H9 (cell line): ENCODE measurements at regions not wholly inside any gene's neighbourhood (a gene's known extent, or its start where the extent isn't known, plus 50 kb on each side); places are given as distances from the start of the nearest gene placed in this dataset.

ENCODE experiments used
- DNase-seq: peaks from one replicate; pipeline ENCODE4 v3.0.0-alpha.2; 2017
- H2AFZ ChIP-seq: one replicate; pipeline ENCODE4 v1.6.1; 2013; ENCODE audit warnings: mild to moderate bottlenecking, low read length, control low read depth, moderate library complexity
- H2AK5ac ChIP-seq: 2 replicates; pipeline ENCODE4 v1.6.1; 2013; ENCODE audit warnings: low read length, control low read depth, mixed read lengths; ENCODE audit not compliant: insufficient read length
- H2BK120ac ChIP-seq: one replicate; pipeline ENCODE4 v1.6.1; 2013; ENCODE audit warnings: low read depth, mild to moderate bottlenecking, low read length, control low read depth, inconsistent platforms; ENCODE audit not compliant: poor library complexity, severe bottlenecking
- H2BK12ac ChIP-seq: 2 replicates; pipeline ENCODE4 v1.6.1; 2013; ENCODE audit warnings: low read length, control low read depth, mixed read lengths, low read depth; ENCODE audit not compliant: insufficient read length
- H2BK15ac ChIP-seq: 2 replicates; pipeline ENCODE4 v1.6.1; 2013; ENCODE audit warnings: low read depth, low read length, control low read depth
- H2BK20ac ChIP-seq: one replicate; pipeline ENCODE4 v1.6.1; 2013; ENCODE audit warnings: low read depth, mild to moderate bottlenecking, low read length, control low read depth, inconsistent platforms; ENCODE audit not compliant: poor library complexity, severe bottlenecking
- H2BK5ac ChIP-seq: 2 replicates; pipeline ENCODE4 v1.6.1; 2013; ENCODE audit warnings: low read length, control low read depth, mixed read lengths; ENCODE audit not compliant: insufficient read length
- H3K14ac ChIP-seq: 2 replicates; pipeline ENCODE4 v1.6.1; 2013; ENCODE audit warnings: low read length, control low read depth; ENCODE audit not compliant: insufficient read depth
- H3K18ac ChIP-seq: 2 replicates; pipeline ENCODE4 v1.6.1; 2013; ENCODE audit warnings: low read depth, mild to moderate bottlenecking, mixed read lengths, low read length, control low read depth; ENCODE audit not compliant: insufficient read length
- H3K23ac ChIP-seq: 2 replicates; pipeline ENCODE4 v1.6.1; 2013; ENCODE audit warnings: low read length, control low read depth, mixed read lengths, low read depth; ENCODE audit not compliant: insufficient read length
- H3K23me2 ChIP-seq: 2 replicates; pipeline ENCODE4 v1.6.1; 2013; ENCODE audit warnings: low read depth, mild to moderate bottlenecking, mixed read lengths, low read length, control low read depth; ENCODE audit not compliant: insufficient read length, poor library complexity, severe bottlenecking
- H3K27ac ChIP-seq: 2 replicates; pipeline ENCODE4 v1.5.1; 2013; ENCODE audit warnings: low read length, control low read depth, mixed read lengths, low read depth; ENCODE audit not compliant: insufficient read length
- H3K27me3 ChIP-seq: 2 replicates; pipeline ENCODE4 v1.6.1; 2013; ENCODE audit warnings: low read length, control low read depth, inconsistent platforms; ENCODE audit not compliant: insufficient read depth
- H3K4ac ChIP-seq: 2 replicates; pipeline ENCODE4 v1.6.1; 2013; ENCODE audit warnings: low read depth, mild to moderate bottlenecking, control low read depth, inconsistent platforms, low read length, moderate library complexity
- H3K4me1 ChIP-seq: 2 replicates; pipeline ENCODE4 v1.6.1; 2013; ENCODE audit warnings: low read length, control low read depth, inconsistent platforms; ENCODE audit not compliant: insufficient read depth
- H3K4me2 ChIP-seq: 2 replicates; pipeline ENCODE4 v1.6.1; 2013; ENCODE audit warnings: low read length, control low read depth, mixed read lengths; ENCODE audit not compliant: insufficient read length, insufficient read depth
- H3K56ac ChIP-seq: 2 replicates; pipeline ENCODE4 v1.6.1; 2013; ENCODE audit warnings: low read depth, mild to moderate bottlenecking, mixed read lengths, low read length, control low read depth; ENCODE audit not compliant: insufficient read length
- H3K79me1 ChIP-seq: 2 replicates; pipeline ENCODE4 v1.6.1; 2013; ENCODE audit warnings: low read depth, mild to moderate bottlenecking, moderate library complexity, low read length, control low read depth, inconsistent platforms; ENCODE audit not compliant: insufficient read depth, poor library complexity, severe bottlenecking
- H3K79me2 ChIP-seq: 2 replicates; pipeline ENCODE4 v1.6.1; 2013; ENCODE audit warnings: low read length, control low read depth, inconsistent platforms; ENCODE audit not compliant: insufficient read depth
- H3K9ac ChIP-seq: 2 replicates; pipeline ENCODE4 v1.6.1; 2013; ENCODE audit warnings: low read length, control low read depth, mixed read lengths; ENCODE audit not compliant: insufficient read length; ENCODE audit errors: extremely low read depth
- H3K9me3 ChIP-seq: one replicate; pipeline ENCODE4 v1.6.1; 2013; ENCODE audit warnings: low read depth, low read length, inconsistent platforms; ENCODE audit not compliant: control insufficient read depth
- H3T11ph ChIP-seq: one replicate; pipeline ENCODE4 v1.6.1; 2013; ENCODE audit warnings: mild to moderate bottlenecking, low read length, control low read depth, inconsistent platforms
- H4K20me1 ChIP-seq: one replicate; pipeline ENCODE4 v1.6.1; 2013; ENCODE audit not compliant: control insufficient read depth, insufficient read length, insufficient read depth
- H4K5ac ChIP-seq: 2 replicates; pipeline ENCODE4 v1.6.1; 2013; ENCODE audit warnings: low read depth, mild to moderate bottlenecking, mixed read lengths, low read length, control low read depth; ENCODE audit not compliant: insufficient read length
- H4K8ac ChIP-seq: replicated peaks from 2 replicates; pipeline ENCODE4 v1.6.1; 2013; ENCODE audit warnings: low read length, control low read depth, mixed read lengths, low read depth; ENCODE audit not compliant: insufficient read length
- H4K91ac ChIP-seq: 2 replicates; pipeline ENCODE4 v1.6.1; 2013; ENCODE audit warnings: low read depth, mild to moderate bottlenecking, moderate library complexity, mixed read lengths, low read length, control low read depth; ENCODE audit not compliant: insufficient read length
- H3K27ac Mint-ChIP-seq, 3 experiments: 2 replicates in 2 of 3; 3 replicates in 1 of 3; pipeline ENCODE4 v1.8.0; 2020 to 2021; ENCODE audit warnings: mixed read lengths in 3 of 3, mild to moderate bottlenecking in 1 of 3, moderate library complexity in 1 of 3
- H3K27me3 Mint-ChIP-seq: 2 replicates; pipeline ENCODE4 v1.8.0; 2021; ENCODE audit warnings: low read depth, mild to moderate bottlenecking, moderate library complexity, mixed read lengths
- H3K36me3 Mint-ChIP-seq, 3 experiments: 2 replicates in 2 of 3; 3 replicates in 1 of 3; pipeline ENCODE4 v1.8.0; 2020 to 2021; ENCODE audit warnings: low read depth in 3 of 3, mixed read lengths in 3 of 3; ENCODE audit not compliant: insufficient read depth in 1 of 3
- H3K4me1 Mint-ChIP-seq, 2 experiments: 2 replicates each; pipeline ENCODE4 v1.8.0; 2020; ENCODE audit warnings: mixed read lengths in 2 of 2
- H3K4me3 Mint-ChIP-seq, 2 experiments: 2 replicates in 1 of 2; 3 replicates in 1 of 2; pipeline ENCODE4 v1.8.0; 2020 to 2021; ENCODE audit warnings: mild to moderate bottlenecking in 2 of 2, mixed read lengths in 2 of 2, moderate library complexity in 1 of 2
- H3K9me3 Mint-ChIP-seq, 2 experiments: 2 replicates in 1 of 2; 3 replicates in 1 of 2; pipeline ENCODE4 v1.8.0; 2020; ENCODE audit warnings: mild to moderate bottlenecking in 2 of 2, mixed read lengths in 2 of 2, moderate library complexity in 1 of 2
- CTCF ChIP-seq: fragments of 200-600 bp; sonication (generic); conservative IDR thresholded peaks from 3 replicates; pipeline ENCODE4 v1.8.0; 2021; ENCODE audit warnings: antibody characterized with exemption, mild to moderate bottlenecking
- WGBS: extraction: QIAGEN DNeasy Blood & Tissue Kit; methylation state at CpG from one replicate; pipeline ENCODE4 v1.1.7; 2013; ENCODE audit warnings: missing lambda C conversion rate, low lambda C conversion rate, mixed read lengths; ENCODE audit not compliant: insufficient read length; ENCODE audit errors: extremely low coverage; 5-methylcytosine and 5-hydroxymethylcytosine counted together

- Histone ChIP-seq H3K9ac (no peak overlapping the region), H2BK12ac (no peak overlapping the region), H3K56ac (no peak overlapping the region), H3K27me3 (no peaks in the 10 kb centered on the region), H3K4me1 (no peaks in the 10 kb centered on the region), H4K8ac (no peak overlapping the region), H3K4ac (no peak overlapping the region), H3K23ac (no peak overlapping the region), H4K91ac (no peak overlapping the region), H3K79me2 (no peaks in the 10 kb centered on the region), H4K20me1 (no peaks in the 10 kb centered on the region), H3K9me3 (no peaks in the 10 kb centered on the region), H4K5ac (no peak overlapping the region), H3K79me1 (no peaks in the 10 kb centered on the region), H3K23me2 (no peaks in the 10 kb centered on the region), H2AK5ac (no peak overlapping the region), H2AFZ (no peak overlapping the region), H3K18ac (no peak overlapping the region), H3T11ph (no peak overlapping the region), H2BK5ac (no peak overlapping the region), H2BK15ac (no peak overlapping the region), H2BK20ac (no peak overlapping the region), H3K14ac (peak overlapping the region; percentile 29; the same call in 1 of the 2 replicates), H3K27ac (no peak overlapping the region), H2BK120ac (no peak overlapping the region), H3K4me2 (no peak overlapping the region)
- Mint-ChIP-seq H3K4me3 (no peak overlapping the region), H3K36me3 (no peaks in the 10 kb centered on the region), H3K27ac (no peak overlapping the region), H3K9me3 (peaks cover 0 to 3% of the 10 kb centered on the region in 2 experiments; a peak in 4 of 5 replicates), H3K27me3 (peaks cover 32% of the 10 kb centered on the region), H3K4me1 (peaks cover 35 to 37% of the 10 kb centered on the region in 2 experiments)
- TF ChIP-seq CTCF, result no peak
- peak; percentile 20 for DNase-seq
- WGBS, result no CpG with 5 or more reads among the region's 4 CpGs
These were observed 52.5 kb upstream of the AJAP1 start for GRCh38 chr1:4601941-4602340.
